ENCODE measurements at regions not wholly inside any gene's neighbourhood (a gene's known extent, or its start where the extent isn't known, plus 50 kb on each side); places are given as distances from the start of the nearest gene placed in this dataset.

GRCh38 chr6:114713690-114714089 lies 370.9 kb upstream of the HS3ST5 start:
- H3K9me3 ChIP-seq (ENCODE audit: control insufficient read depth in 2 of 2, insufficient read depth in 1 of 2, low read length in 1 of 2): peaks cover 0 to 2% of the 10 kb centered on the region in 2 donors
- no peak overlapping the region for H3K4me3 ChIP-seq (ENCODE audit: low read length in 2 of 2)
- no peaks in the 10 kb centered on the region for H3K27me3 ChIP-seq (ENCODE audit: control insufficient read depth in 2 of 2, insufficient read depth in 1 of 2, low read length in 1 of 2)
- no peaks in the 10 kb centered on the region for H3K4me1 ChIP-seq (ENCODE audit: control insufficient read depth in 2 of 2, insufficient read depth in 2 of 2, low read length in 2 of 2)
- no peak overlapping the region for H3K27ac ChIP-seq (ENCODE audit: low read depth in 1 of 2, low read length in 1 of 2)
- DNase-seq (ENCODE audit: low read depth in 6 of 9, low spot score in 9 of 9): no peak
- 82% methylated on average over 2 of the region's 2 CpGs for WGBS
- H3K36me3 ChIP-seq (ENCODE audit: control insufficient read depth in 2 of 2, insufficient read depth in 2 of 2, low read length in 1 of 2): no peaks in the 10 kb centered on the region

DNA sequence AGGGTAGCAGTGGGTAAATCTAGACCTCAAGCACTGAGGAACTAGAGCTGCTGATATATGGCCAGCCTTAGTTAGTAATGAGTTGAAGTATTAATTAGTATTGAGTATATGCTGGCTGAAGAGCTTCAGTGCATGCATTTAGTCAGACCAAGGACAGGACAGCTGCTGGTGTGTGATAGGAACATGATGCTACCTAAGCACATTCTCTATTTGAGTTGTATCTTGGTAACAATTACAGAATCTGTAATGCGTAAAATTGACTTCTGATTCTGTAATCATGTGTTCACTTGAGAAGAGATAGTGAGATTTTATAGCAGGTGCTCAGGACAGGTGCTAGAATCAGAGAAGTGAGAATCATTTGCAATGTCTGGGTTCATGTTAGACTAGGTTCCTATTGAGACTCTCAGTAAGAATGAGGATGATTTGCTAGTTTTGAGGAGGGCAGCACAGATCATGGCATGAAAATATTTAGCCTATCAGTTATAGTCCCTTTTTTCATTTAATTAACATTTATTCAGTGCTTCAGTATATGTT lies 369.4 kb upstream of the HS3ST5 start:
- H3K36me3 ChIP-seq (ENCODE audit: control insufficient read depth in 2 of 2, insufficient read depth in 2 of 2, low read length in 1 of 2): no peaks in the 10 kb centered on the region
- no peak for DNase-seq (ENCODE audit: low read depth in 6 of 9, low spot score in 9 of 9)
- 100% methylated on average over 1 of the region's 1 CpG for WGBS
- no peaks in the 10 kb centered on the region for H3K4me1 ChIP-seq (ENCODE audit: control insufficient read depth in 2 of 2, insufficient read depth in 2 of 2, low read length in 2 of 2)
- peaks cover 0 to 2% of the 10 kb centered on the region in 2 donors for H3K9me3 ChIP-seq (ENCODE audit: control insufficient read depth in 2 of 2, insufficient read depth in 1 of 2, low read length in 1 of 2)
- H3K27ac ChIP-seq (ENCODE audit: low read depth in 1 of 2, low read length in 1 of 2): no peak overlapping the region
- no peak overlapping the region for H3K4me3 ChIP-seq (ENCODE audit: low read length in 2 of 2)
- no peaks in the 10 kb centered on the region for H3K27me3 ChIP-seq (ENCODE audit: control insufficient read depth in 2 of 2, insufficient read depth in 1 of 2, low read length in 1 of 2)

DNA sequence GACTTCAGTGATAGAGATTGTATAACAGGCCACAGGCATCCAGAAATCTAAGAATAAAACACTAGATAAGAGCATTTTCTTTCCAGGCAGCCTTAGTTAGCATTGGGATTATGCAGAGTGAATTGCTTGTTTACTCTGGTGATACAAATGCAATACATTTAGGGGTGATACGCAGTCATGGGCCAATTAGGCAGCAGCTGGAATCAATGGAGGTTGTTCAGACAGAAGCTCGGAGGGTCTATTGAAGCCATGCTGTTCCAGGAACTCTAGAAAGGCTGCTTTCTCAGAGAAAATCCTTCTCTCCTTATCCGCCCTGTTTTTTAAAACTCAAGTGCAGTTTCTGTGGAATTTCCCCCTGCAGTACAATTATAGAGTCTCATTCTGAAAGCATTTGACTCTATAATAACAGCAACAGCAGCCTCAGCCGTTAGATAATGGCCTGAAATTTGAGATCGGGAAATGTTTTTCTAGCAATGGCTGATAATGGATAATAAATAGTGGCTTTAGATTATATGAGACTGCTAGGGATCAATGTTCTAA lies 364.3 kb upstream of the HS3ST5 start:
- no peak for DNase-seq (ENCODE audit: low read depth in 6 of 9, low spot score in 9 of 9)
- no peaks in the 10 kb centered on the region for H3K36me3 ChIP-seq (ENCODE audit: control insufficient read depth in 2 of 2, insufficient read depth in 2 of 2, low read length in 1 of 2)
- no peaks in the 10 kb centered on the region for H3K4me1 ChIP-seq (ENCODE audit: control insufficient read depth in 2 of 2, insufficient read depth in 2 of 2, low read length in 2 of 2)
- H3K4me3 ChIP-seq (ENCODE audit: low read length in 2 of 2): no peak overlapping the region
- no peaks in the 10 kb centered on the region for H3K27me3 ChIP-seq (ENCODE audit: control insufficient read depth in 2 of 2, insufficient read depth in 1 of 2, low read length in 1 of 2)
- no peak overlapping the region for H3K27ac ChIP-seq (ENCODE audit: low read depth in 1 of 2, low read length in 1 of 2)
- WGBS: 77% methylated on average over 5 of the region's 5 CpGs
- H3K9me3 ChIP-seq (ENCODE audit: control insufficient read depth in 2 of 2, insufficient read depth in 1 of 2, low read length in 1 of 2): peaks cover 0 to 2% of the 10 kb centered on the region in 2 donors

GRCh38 chr6:114690625-114691024 lies 347.8 kb upstream of the HS3ST5 start:
- no peak for DNase-seq (ENCODE audit: low read depth in 6 of 9, low spot score in 9 of 9)
- Histone ChIP-seq H3K27ac (ENCODE audit: low read depth in 1 of 2, low read length in 1 of 2) (no peak overlapping the region), H3K36me3 (ENCODE audit: control insufficient read depth in 2 of 2, insufficient read depth in 2 of 2, low read length in 1 of 2) (no peaks in the 10 kb centered on the region), H3K4me1 (ENCODE audit: control insufficient read depth in 2 of 2, insufficient read depth in 2 of 2, low read length in 2 of 2) (no peaks in the 10 kb centered on the region), H3K27me3 (ENCODE audit: control insufficient read depth in 2 of 2, insufficient read depth in 1 of 2, low read length in 1 of 2) (no peaks in the 10 kb centered on the region), H3K4me3 (ENCODE audit: low read length in 2 of 2) (no peak overlapping the region), H3K9me3 (ENCODE audit: control insufficient read depth in 2 of 2, insufficient read depth in 1 of 2, low read length in 1 of 2) (no peaks in the 10 kb centered on the region)
- 95% methylated on average over 4 of the region's 4 CpGs for WGBS

GRCh38 chr6:114659513-114659912 lies 316.7 kb upstream of the HS3ST5 start:
- H3K4me3 ChIP-seq (ENCODE audit: low read length in 2 of 2): no peak overlapping the region
- H3K36me3 ChIP-seq (ENCODE audit: control insufficient read depth in 2 of 2, insufficient read depth in 2 of 2, low read length in 1 of 2): no peaks in the 10 kb centered on the region
- H3K27me3 ChIP-seq (ENCODE audit: control insufficient read depth in 2 of 2, insufficient read depth in 1 of 2, low read length in 1 of 2): no peaks in the 10 kb centered on the region
- no peaks in the 10 kb centered on the region for H3K4me1 ChIP-seq (ENCODE audit: control insufficient read depth in 2 of 2, insufficient read depth in 2 of 2, low read length in 2 of 2)
- DNase-seq (ENCODE audit: low read depth in 6 of 9, low spot score in 9 of 9): no peak
- peaks cover 0 to 5% of the 10 kb centered on the region in 2 donors for H3K9me3 ChIP-seq (ENCODE audit: control insufficient read depth in 2 of 2, insufficient read depth in 1 of 2, low read length in 1 of 2)
- 93% methylated on average over 2 of the region's 2 CpGs for WGBS
- no peak overlapping the region for H3K27ac ChIP-seq (ENCODE audit: low read depth in 1 of 2, low read length in 1 of 2)

GRCh38 chr6:114651611-114652010 lies 308.8 kb upstream of the HS3ST5 start:
- Histone ChIP-seq H3K27ac (ENCODE audit: low read depth in 1 of 2, low read length in 1 of 2) (no peak overlapping the region), H3K4me1 (ENCODE audit: control insufficient read depth in 2 of 2, insufficient read depth in 2 of 2, low read length in 2 of 2) (no peaks in the 10 kb centered on the region), H3K27me3 (ENCODE audit: control insufficient read depth in 2 of 2, insufficient read depth in 1 of 2, low read length in 1 of 2) (no peaks in the 10 kb centered on the region), H3K9me3 (ENCODE audit: control insufficient read depth in 2 of 2, insufficient read depth in 1 of 2, low read length in 1 of 2) (no peaks in the 10 kb centered on the region), H3K36me3 (ENCODE audit: control insufficient read depth in 2 of 2, insufficient read depth in 2 of 2, low read length in 1 of 2) (no peaks in the 10 kb centered on the region), H3K4me3 (ENCODE audit: low read length in 2 of 2) (no peak overlapping the region)
- WGBS: 31% methylated on average over 2 of the region's 2 CpGs
- DNase-seq (ENCODE audit: low read depth in 6 of 9, low spot score in 9 of 9): no peak

DNA sequence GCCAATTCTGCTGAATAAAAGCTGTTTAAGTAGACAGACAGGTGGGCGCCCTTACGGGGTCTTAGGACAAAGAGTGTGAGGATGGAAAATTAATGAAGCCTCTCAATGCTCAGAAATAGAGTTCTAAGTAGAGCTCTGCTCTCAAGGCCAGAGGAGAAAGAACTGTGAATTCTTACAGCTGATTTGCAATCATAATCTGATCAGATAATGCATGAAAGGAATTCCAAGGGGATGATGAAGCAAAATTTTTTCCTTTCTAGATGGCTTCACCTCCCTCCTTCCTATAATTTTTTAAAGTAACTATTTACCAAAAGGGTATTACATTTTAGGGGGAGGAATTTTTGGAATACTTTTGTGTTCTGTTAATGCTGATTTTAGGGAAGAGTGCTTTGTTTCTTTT lies 308.1 kb upstream of the HS3ST5 start:
- H3K36me3 ChIP-seq (ENCODE audit: control insufficient read depth in 2 of 2, insufficient read depth in 2 of 2, low read length in 1 of 2): no peaks in the 10 kb centered on the region
- no peaks in the 10 kb centered on the region for H3K4me1 ChIP-seq (ENCODE audit: control insufficient read depth in 2 of 2, insufficient read depth in 2 of 2, low read length in 2 of 2)
- WGBS: 97% methylated on average over 2 of the region's 2 CpGs
- H3K9me3 ChIP-seq (ENCODE audit: control insufficient read depth in 2 of 2, insufficient read depth in 1 of 2, low read length in 1 of 2): no peaks in the 10 kb centered on the region
- H3K27ac ChIP-seq (ENCODE audit: low read depth in 1 of 2, low read length in 1 of 2): no peak overlapping the region
- H3K4me3 ChIP-seq (ENCODE audit: low read length in 2 of 2): no peak overlapping the region
- DNase-seq (ENCODE audit: low read depth in 6 of 9, low spot score in 9 of 9): no peak
- no peaks in the 10 kb centered on the region for H3K27me3 ChIP-seq (ENCODE audit: control insufficient read depth in 2 of 2, insufficient read depth in 1 of 2, low read length in 1 of 2)

DNA sequence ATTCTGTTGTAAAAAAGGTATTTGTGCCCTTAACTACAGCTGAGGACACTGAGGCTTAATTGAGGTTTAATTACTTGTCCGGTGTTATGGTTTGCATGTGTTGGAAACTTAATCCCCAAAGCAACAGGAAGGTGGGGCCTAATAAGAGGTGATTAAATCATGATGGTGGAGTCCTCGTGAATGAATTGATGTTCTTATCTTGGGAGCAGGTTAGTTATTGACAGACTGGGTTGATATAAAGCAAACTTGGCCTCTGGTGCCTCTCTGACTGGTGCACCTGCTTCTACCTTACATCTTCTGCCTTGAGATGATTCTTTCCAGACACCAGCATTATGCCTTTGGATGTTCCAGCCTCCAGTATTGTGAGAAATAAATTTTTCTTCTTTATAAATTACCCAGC lies 306.5 kb upstream of the HS3ST5 start:
- no peaks in the 10 kb centered on the region for H3K27me3 ChIP-seq (ENCODE audit: control insufficient read depth in 2 of 2, insufficient read depth in 1 of 2, low read length in 1 of 2)
- H3K27ac ChIP-seq (ENCODE audit: low read depth in 1 of 2, low read length in 1 of 2): no peak overlapping the region
- WGBS: 90% methylated on average over 2 of the region's 2 CpGs
- H3K36me3 ChIP-seq (ENCODE audit: control insufficient read depth in 2 of 2, insufficient read depth in 2 of 2, low read length in 1 of 2): no peaks in the 10 kb centered on the region
- no peaks in the 10 kb centered on the region for H3K4me1 ChIP-seq (ENCODE audit: control insufficient read depth in 2 of 2, insufficient read depth in 2 of 2, low read length in 2 of 2)
- no peak for DNase-seq (ENCODE audit: low read depth in 6 of 9, low spot score in 9 of 9)
- H3K9me3 ChIP-seq (ENCODE audit: control insufficient read depth in 2 of 2, insufficient read depth in 1 of 2, low read length in 1 of 2): no peaks in the 10 kb centered on the region
- H3K4me3 ChIP-seq (ENCODE audit: low read length in 2 of 2): no peak overlapping the region

DNA sequence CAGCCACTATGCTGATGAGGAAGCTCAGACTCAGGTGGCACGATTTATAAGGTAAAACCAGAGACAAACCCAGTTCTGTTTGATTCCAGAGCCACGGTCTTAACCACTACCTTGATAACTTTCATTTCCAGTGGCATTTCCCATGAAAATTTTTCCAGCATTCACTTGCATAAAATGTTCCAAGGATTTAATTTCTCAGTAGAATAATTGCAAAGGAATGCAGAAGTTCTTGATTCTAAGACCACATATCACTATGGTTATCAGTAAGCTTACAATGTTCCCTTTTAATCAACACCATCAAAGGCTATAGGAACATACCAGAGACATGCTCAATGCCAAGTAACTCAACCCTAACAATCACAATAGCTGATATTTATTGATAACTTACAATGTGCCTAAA lies 306.0 kb upstream of the HS3ST5 start:
- Histone ChIP-seq H3K4me3 (ENCODE audit: low read length in 2 of 2) (no peak overlapping the region), H3K27ac (ENCODE audit: low read depth in 1 of 2, low read length in 1 of 2) (no peak overlapping the region), H3K36me3 (ENCODE audit: control insufficient read depth in 2 of 2, insufficient read depth in 2 of 2, low read length in 1 of 2) (no peaks in the 10 kb centered on the region), H3K27me3 (ENCODE audit: control insufficient read depth in 2 of 2, insufficient read depth in 1 of 2, low read length in 1 of 2) (no peaks in the 10 kb centered on the region), H3K9me3 (ENCODE audit: control insufficient read depth in 2 of 2, insufficient read depth in 1 of 2, low read length in 1 of 2) (no peaks in the 10 kb centered on the region), H3K4me1 (ENCODE audit: control insufficient read depth in 2 of 2, insufficient read depth in 2 of 2, low read length in 2 of 2) (no peaks in the 10 kb centered on the region)
- 85% methylated on average over 2 of the region's 2 CpGs for WGBS
- DNase-seq (ENCODE audit: low read depth in 6 of 9, low spot score in 9 of 9): no peak

Data from thymus (tissue), 11 donors.